GM12864 (cell line): ENCODE measurements at regions not wholly inside any gene's neighbourhood (a gene's known extent, or its start where the extent isn't known, plus 50 kb on each side); places are given as distances from the start of the nearest gene placed in this dataset.

Experiments
- DNase-seq: peaks from one replicate; pipeline ENCODE4 v3.0.0-alpha.2; 2011; ENCODE audit warnings: low read depth
- H3K4me3 ChIP-seq: 2 replicates; pipeline ENCODE4 v1.5.1; 2011; ENCODE audit warnings: mild to moderate bottlenecking, low read depth, low read length, control low read depth
- TF ChIP-seq, protein P1 (sequence below): IDR thresholded peaks from 2 replicates; pipeline ENCODE4 v1.5.1; 2011; ENCODE audit warnings: low read depth, mild to moderate bottlenecking, moderate library complexity, low read length, control low read depth, inconsistent platforms; ENCODE audit errors: missing control alignments

DNA sequence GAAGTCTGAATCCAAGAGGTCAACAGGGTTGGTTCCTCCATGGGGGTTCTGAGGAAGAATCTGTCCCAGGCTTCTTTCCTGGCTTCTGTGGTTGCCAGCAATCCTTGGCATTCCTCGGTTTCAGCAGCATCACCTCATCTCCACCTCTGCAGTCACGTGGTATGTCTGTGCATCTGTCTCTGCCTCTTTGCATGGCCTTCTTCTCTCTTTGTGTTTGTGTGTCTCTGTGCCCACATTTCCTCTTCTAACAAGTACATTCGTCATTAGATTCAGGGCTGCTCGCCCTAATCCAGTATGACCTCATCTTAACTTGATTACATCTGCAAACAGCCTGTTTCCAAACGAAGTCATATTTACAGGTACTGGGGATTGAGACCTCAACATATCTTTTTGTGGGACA lies 114.0 kb downstream of the BCOR start:
- no peak for DNase-seq
- H3K4me3 ChIP-seq = no peak overlapping the region
- TF ChIP-seq, protein P1, sequence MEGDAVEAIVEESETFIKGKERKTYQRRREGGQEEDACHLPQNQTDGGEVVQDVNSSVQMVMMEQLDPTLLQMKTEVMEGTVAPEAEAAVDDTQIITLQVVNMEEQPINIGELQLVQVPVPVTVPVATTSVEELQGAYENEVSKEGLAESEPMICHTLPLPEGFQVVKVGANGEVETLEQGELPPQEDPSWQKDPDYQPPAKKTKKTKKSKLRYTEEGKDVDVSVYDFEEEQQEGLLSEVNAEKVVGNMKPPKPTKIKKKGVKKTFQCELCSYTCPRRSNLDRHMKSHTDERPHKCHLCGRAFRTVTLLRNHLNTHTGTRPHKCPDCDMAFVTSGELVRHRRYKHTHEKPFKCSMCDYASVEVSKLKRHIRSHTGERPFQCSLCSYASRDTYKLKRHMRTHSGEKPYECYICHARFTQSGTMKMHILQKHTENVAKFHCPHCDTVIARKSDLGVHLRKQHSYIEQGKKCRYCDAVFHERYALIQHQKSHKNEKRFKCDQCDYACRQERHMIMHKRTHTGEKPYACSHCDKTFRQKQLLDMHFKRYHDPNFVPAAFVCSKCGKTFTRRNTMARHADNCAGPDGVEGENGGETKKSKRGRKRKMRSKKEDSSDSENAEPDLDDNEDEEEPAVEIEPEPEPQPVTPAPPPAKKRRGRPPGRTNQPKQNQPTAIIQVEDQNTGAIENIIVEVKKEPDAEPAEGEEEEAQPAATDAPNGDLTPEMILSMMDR = no peak

DNA sequence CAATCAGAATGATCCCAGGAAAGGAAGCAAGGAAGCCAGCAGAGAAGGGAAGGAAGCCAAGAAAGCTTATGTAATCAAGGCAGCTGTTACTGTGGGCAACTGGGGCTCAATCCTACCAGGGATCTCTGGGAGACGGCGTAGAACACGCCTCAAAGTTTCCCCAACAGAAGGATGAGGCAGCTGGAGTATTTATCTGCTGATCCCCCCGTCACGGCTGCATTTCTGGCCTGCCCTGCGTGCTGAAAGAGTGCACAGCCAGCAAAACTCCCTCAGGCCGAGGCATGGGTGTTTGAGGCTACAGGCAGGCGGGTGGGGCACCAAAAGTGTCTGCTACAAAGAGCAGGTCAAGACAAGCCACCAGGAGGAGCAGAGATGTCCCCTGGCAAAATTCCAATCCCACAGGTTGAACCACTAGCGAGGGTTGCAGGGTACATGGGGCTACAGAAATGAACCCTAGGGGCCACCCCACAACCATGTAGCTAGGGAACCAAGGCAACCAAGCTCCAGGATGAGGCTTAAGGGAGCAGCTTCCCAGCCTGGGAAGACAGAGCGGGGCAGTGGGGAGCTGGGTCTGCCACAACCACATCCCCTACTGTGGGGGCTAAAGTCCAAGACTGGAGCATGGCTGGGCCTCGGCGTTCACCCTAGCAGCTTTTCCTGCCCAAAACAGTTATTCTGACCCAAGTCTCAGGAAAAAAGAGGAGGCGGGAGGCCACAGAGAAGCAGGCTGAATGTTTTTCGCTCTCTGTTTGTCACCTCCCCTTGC lies 113.4 kb downstream of the BCOR start:
- DNase-seq = no peak
- TF ChIP-seq, protein P1 = no peak
- no peak overlapping the region for H3K4me3 ChIP-seq

DNA sequence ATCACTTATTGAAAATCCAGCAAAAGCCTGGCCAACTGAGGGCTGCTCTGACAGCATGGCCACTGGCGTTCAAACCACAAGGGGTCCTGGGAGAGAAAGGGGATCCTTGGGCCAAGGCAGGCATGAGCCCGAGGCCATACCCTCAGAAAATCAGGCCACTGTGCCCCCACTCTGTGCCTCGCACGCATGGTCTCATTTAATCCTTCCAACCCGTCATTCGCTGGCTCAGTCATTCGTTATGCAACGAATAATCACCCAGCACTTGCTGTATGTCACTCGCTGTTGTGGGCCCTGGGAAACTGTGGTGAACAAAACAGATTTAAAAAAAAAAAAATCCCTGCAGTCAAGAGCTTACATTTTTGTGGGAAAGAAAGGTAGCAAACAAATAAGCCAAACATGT lies 112.7 kb downstream of the BCOR start:
- no peak for DNase-seq
- no peak overlapping the region for H3K4me3 ChIP-seq
- TF ChIP-seq, protein P1 = no peak

DNA sequence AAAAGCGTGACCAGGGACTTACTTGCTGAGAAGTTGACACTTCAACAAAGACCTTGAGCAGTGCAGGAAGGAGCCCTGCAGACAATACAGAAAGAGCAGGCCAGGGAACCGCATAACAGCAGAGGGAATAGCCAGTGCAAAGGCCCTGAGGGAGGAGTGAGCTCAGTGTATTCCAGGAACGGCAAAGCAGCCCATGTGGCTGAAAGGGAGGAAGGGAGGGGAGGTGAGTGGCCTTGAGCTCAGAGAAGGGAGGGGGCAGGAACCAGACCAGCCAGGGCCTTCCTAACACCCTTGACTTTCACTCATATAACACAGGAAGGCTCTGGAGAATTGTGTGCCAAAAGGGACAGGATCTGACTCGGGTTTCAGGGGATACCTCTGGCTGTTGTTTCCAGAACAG lies 112.2 kb downstream of the BCOR start:
- DNase-seq = no peak
- no peak overlapping the region for H3K4me3 ChIP-seq
- TF ChIP-seq, protein P1 = no peak

DNA sequence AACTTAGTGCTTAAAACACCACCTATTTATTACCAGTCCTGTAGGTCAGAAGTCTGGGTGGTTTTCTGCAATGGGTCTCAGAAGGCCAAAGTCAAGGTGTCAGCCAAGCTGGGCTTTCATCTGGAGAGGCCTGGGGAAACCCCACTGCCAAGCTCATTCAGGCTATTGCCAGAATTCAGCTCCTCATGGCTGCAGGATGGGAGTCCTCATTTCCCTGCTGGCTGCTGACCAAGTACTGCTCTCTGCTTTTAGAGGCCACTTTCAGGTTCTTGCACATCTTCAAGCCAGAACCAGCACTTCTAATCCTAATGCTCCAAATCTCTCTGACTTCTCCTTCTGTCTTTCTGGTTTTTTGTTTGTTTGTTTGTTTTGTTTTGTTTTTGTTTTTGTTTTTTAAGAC lies 109.3 kb downstream of the BCOR start:
- TF ChIP-seq, protein P1 = no peak
- no peak overlapping the region for H3K4me3 ChIP-seq
- DNase-seq = no peak

DNA sequence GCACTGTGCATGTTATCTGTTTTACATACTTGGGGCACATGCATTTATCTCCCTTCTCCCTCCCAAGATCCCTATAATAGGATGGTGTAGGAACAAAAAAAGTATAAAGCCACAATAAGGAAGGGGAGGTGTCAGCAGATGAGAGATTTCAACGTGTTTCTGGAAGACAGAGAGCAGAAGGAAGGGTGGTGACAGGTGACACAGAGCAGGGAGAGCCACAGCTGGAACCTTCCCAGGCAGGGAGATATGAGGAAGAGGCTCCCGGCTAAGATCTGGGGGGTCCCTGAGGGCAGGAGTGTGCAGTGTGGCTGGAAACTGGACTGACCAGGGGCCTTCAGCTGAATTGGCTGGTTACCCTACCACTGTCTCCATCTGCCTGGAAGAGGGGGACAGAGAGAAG lies 107.4 kb downstream of the BCOR start:
- TF ChIP-seq, protein P1 = no peak
- DNase-seq = no peak
- no peak overlapping the region for H3K4me3 ChIP-seq

DNA sequence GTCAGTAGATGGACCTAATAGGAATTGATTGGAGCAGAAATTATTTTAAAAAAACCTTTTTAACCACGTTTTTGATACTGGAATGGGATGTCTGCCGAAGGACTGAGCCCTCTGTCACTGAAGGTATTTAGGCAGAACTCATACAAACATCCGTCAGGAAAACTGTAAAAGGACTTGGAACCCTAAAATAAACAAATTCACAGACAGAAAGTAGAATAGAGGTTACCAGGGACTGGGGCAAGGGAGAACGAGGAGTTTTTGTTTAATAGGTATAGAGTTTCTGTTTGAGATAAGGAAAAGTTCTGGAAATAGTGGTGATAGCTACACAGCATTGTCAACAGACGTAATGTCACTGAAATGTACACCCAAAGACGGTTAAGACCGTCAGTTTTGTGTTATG lies 105.5 kb downstream of the BCOR start:
- DNase-seq = no peak
- no peak overlapping the region for H3K4me3 ChIP-seq
- TF ChIP-seq, protein P1 = no peak
